PFSK-1 (cell line): ENCODE measurements at regions not wholly inside any gene's neighbourhood (a gene's known extent, or its start where the extent isn't known, plus 50 kb on each side); places are given as distances from the start of the nearest gene placed in this dataset.

Source experiments
- FOXP2 ChIP-seq: optimal IDR thresholded peaks from 2 replicates; pipeline ENCODE3; 2011; ENCODE audit warnings: borderline replicate concordance, control low read depth, inconsistent platforms; ENCODE audit not compliant: insufficient read depth; ENCODE audit errors: extremely low read length, extremely low read depth
- POLR2AphosphoS5 ChIP-seq: IDR thresholded peaks from 2 replicates; pipeline ENCODE4 v1.6.1; 2012; ENCODE audit warnings: low read depth, mild to moderate bottlenecking, control low read depth, low read length, moderate library complexity
- REST ChIP-seq, 2 experiments: IDR thresholded peaks; 2 replicates each; pipeline versions ENCODE4 v1.6.1 to v1.8.0; 2011 to 2012; ENCODE audit warnings: low read depth in 2 of 2, low read length in 2 of 2, control low read depth in 1 of 2, inconsistent platforms in 1 of 2, mild to moderate bottlenecking in 1 of 2, moderate library complexity in 1 of 2; ENCODE audit not compliant: insufficient read depth in 1 of 2
- SIN3A ChIP-seq: IDR thresholded peaks from 2 replicates; pipeline ENCODE4 v1.6.1; 2012; ENCODE audit warnings: mild to moderate bottlenecking, low read length, moderate library complexity, borderline replicate concordance; ENCODE audit not compliant: insufficient read depth
- TAF1 ChIP-seq: IDR thresholded peaks from 2 replicates; pipeline ENCODE4 v1.6.1; 2012; ENCODE audit warnings: low read length, control low read depth, borderline replicate concordance; ENCODE audit not compliant: insufficient read depth

- TF ChIP-seq SIN3A: no peak
- no peak for TF ChIP-seq POLR2AphosphoS5
- no peak for TF ChIP-seq REST (IDR thresholded peaks at IDR 0.05; ENCODE audit: insufficient read depth in 1 of 2, low read depth in 2 of 2, low read length in 2 of 2)
- no peak for TF ChIP-seq TAF1
- TF ChIP-seq FOXP2: no peak
These were observed 226.1 kb downstream of the IRX2 start for GRCh38 chr5:2525351-2525750.

GRCh38 chr5:2524620-2525019 is 226.9 kb downstream of the IRX2 start:
- TF ChIP-seq SIN3A (no peak), FOXP2 (no peak), TAF1 (no peak), POLR2AphosphoS5 (no peak), REST (IDR thresholded peaks at IDR 0.05; ENCODE audit: insufficient read depth in 1 of 2, low read depth in 2 of 2, low read length in 2 of 2) (no peak)

DNA sequence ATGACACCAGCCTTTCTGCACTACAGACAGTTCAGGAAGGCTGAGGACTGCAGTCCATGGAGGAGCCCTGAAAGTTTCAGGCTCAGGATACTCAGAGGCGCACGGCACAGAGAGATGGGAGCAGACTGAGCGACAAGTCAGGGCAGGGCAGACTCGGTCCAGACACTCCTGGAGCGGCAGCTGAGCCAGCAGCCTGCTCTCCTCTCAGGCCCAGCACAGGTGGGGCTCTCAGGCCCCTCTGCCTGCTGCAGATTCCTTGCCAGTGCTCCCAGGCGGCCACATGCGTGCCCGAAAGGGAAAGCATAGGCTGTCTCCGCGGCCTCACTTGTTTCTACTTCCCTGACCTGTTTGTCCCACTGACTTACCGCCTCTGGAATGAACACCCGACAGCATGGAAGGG is 228.3 kb downstream of the IRX2 start:
- TF ChIP-seq SIN3A (no peak), TAF1 (no peak), POLR2AphosphoS5 (no peak), REST (IDR thresholded peaks at IDR 0.05; ENCODE audit: insufficient read depth in 1 of 2, low read depth in 2 of 2, low read length in 2 of 2) (no peak), FOXP2 (no peak)

DNA sequence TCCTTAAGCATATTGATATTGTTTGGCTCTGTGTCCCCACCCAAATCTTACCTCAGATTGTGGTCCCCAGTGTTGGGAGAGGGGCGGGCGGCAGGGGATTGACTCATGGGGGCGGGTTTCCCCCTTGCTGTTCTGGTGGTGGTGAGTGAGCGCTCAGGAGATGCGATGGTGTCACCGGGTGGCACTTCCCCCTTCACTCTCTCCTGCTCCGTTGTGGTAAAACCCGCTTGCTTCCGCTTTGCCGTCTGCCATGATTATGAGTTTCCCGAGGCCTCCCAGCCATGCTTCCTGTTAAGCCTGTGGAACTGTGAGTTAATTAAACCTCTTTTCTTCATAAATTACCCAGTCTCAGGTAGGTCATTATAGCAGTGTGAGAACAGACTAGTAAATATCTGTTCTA is 229.1 kb downstream of the IRX2 start:
- no peak for TF ChIP-seq POLR2AphosphoS5
- no peak for TF ChIP-seq SIN3A
- no peak for TF ChIP-seq REST (IDR thresholded peaks at IDR 0.05; ENCODE audit: insufficient read depth in 1 of 2, low read depth in 2 of 2, low read length in 2 of 2)
- no peak for TF ChIP-seq TAF1
- no peak for TF ChIP-seq FOXP2

GRCh38 chr5:2519153-2519552 is 232.3 kb downstream of the IRX2 start:
- TF ChIP-seq TAF1: no peak
- TF ChIP-seq REST (IDR thresholded peaks at IDR 0.05; ENCODE audit: insufficient read depth in 1 of 2, low read depth in 2 of 2, low read length in 2 of 2): no peak
- no peak for TF ChIP-seq FOXP2
- TF ChIP-seq POLR2AphosphoS5: no peak
- no peak for TF ChIP-seq SIN3A
